Nephron (organoid): ENCODE measurements at regions not wholly inside any gene's neighbourhood (a gene's known extent, or its start where the extent isn't known, plus 50 kb on each side); places are given as distances from the start of the nearest gene placed in this dataset.

Experiments
- H3K27ac Mint-ChIP-seq, 3 experiments: 2 replicates each; pipeline ENCODE4 v1.8.0; 2020; ENCODE audit warnings: mixed read lengths in 3 of 3, mild to moderate bottlenecking in 2 of 3, moderate library complexity in 1 of 3
- H3K27me3 Mint-ChIP-seq: 2 replicates; pipeline ENCODE4 v1.8.0; 2021; ENCODE audit warnings: low read depth, mild to moderate bottlenecking, moderate library complexity, mixed read lengths
- H3K36me3 Mint-ChIP-seq: 2 replicates; pipeline ENCODE4 v1.8.0; 2020; ENCODE audit warnings: low read depth, mixed read lengths
- H3K4me1 Mint-ChIP-seq: 2 replicates; pipeline ENCODE4 v1.8.0; 2020; ENCODE audit warnings: mixed read lengths
- H3K4me3 Mint-ChIP-seq, 3 experiments: 2 replicates each; pipeline ENCODE4 v1.8.0; 2020; ENCODE audit warnings: mild to moderate bottlenecking in 3 of 3, mixed read lengths in 3 of 3, moderate library complexity in 2 of 3
- H3K9me3 Mint-ChIP-seq: 2 replicates; pipeline ENCODE4 v1.8.0; 2020; ENCODE audit warnings: mixed read lengths
- CTCF ChIP-seq, 3 experiments: fragments of 200-600 bp; sonication (generic); IDR thresholded peaks; one replicate each; pipeline ENCODE4 v1.5.0; 2021; ENCODE audit warnings: antibody characterized with exemption in 3 of 3; ENCODE audit not compliant: unreplicated experiment in 3 of 3

GRCh38 chr10:4615042-4615441 is 211.0 kb upstream of the AKR1E2 start:
- no peaks in the 10 kb centered on the region for H3K27me3 Mint-ChIP-seq
- peaks cover 14% of the 10 kb centered on the region for H3K36me3 Mint-ChIP-seq
- no peak overlapping the region for H3K4me3 Mint-ChIP-seq
- no peak for TF ChIP-seq CTCF (IDR thresholded peaks at IDR 0.05; ENCODE audit: unreplicated experiment in 3 of 3)
- H3K4me1 Mint-ChIP-seq, result no peaks in the 10 kb centered on the region
- no peak overlapping the region for H3K27ac Mint-ChIP-seq
- H3K9me3 Mint-ChIP-seq, result peaks cover 23% of the 10 kb centered on the region

- Mint-ChIP-seq H3K4me3 (no peak overlapping the region), H3K9me3 (peaks cover 2% of the 10 kb centered on the region), H3K27me3 (no peaks in the 10 kb centered on the region), H3K36me3 (no peaks in the 10 kb centered on the region), H3K4me1 (peaks cover 5% of the 10 kb centered on the region), H3K27ac (no peak overlapping the region)
- no peak for TF ChIP-seq CTCF (IDR thresholded peaks at IDR 0.05; ENCODE audit: unreplicated experiment in 3 of 3)
These were observed 216.8 kb upstream of the AKR1E2 start for GRCh38 chr10:4609251-4609650.

GRCh38 chr10:4607681-4608080 is 218.3 kb upstream of the AKR1E2 start:
- Mint-ChIP-seq H3K36me3 (no peaks in the 10 kb centered on the region), H3K4me3 (no peak overlapping the region), H3K27ac (no peak overlapping the region), H3K27me3 (no peaks in the 10 kb centered on the region), H3K9me3 (no peaks in the 10 kb centered on the region), H3K4me1 (peaks cover 5% of the 10 kb centered on the region)
- no peak for TF ChIP-seq CTCF (IDR thresholded peaks at IDR 0.05; ENCODE audit: unreplicated experiment in 3 of 3)

- TF ChIP-seq CTCF (IDR thresholded peaks at IDR 0.05; ENCODE audit: unreplicated experiment in 3 of 3), result no peak
- no peak overlapping the region for H3K27ac Mint-ChIP-seq
- no peak overlapping the region for H3K4me3 Mint-ChIP-seq
- peaks cover 5% of the 10 kb centered on the region for H3K4me1 Mint-ChIP-seq
- H3K9me3 Mint-ChIP-seq, result peaks cover 2% of the 10 kb centered on the region
- H3K27me3 Mint-ChIP-seq, result no peaks in the 10 kb centered on the region
- H3K36me3 Mint-ChIP-seq, result no peaks in the 10 kb centered on the region
These were observed 219.0 kb upstream of the AKR1E2 start for GRCh38 chr10:4606856-4607636.

- peaks cover 8% of the 10 kb centered on the region for H3K9me3 Mint-ChIP-seq
- peaks cover 5% of the 10 kb centered on the region for H3K4me1 Mint-ChIP-seq
- H3K4me3 Mint-ChIP-seq, result no peak overlapping the region
- H3K27ac Mint-ChIP-seq, result peak overlapping the region; percentile 45 to 77 (median 77)
- H3K27me3 Mint-ChIP-seq, result no peaks in the 10 kb centered on the region
- H3K36me3 Mint-ChIP-seq, result no peaks in the 10 kb centered on the region
- no peak for TF ChIP-seq CTCF (IDR thresholded peaks at IDR 0.05; ENCODE audit: unreplicated experiment in 3 of 3)
These were observed 223.1 kb upstream of the AKR1E2 start for GRCh38 chr10:4602764-4603491.
